HEK293 (cell line): ENCODE measurements at regions not wholly inside any gene's neighbourhood (a gene's known extent, or its start where the extent isn't known, plus 50 kb on each side); places are given as distances from the start of the nearest gene placed in this dataset.

Source experiments
- CTCF ChIP-seq: fragments of 450-650 bp; formaldehyde crosslinking; IDR thresholded peaks from 2 replicates; pipeline ENCODE4 v1.5.1; 2016; ENCODE audit warnings: missing biosample characterization, missing genetic modification characterization
- INSM2 ChIP-seq: fragments of 450-650 bp; formaldehyde crosslinking; IDR thresholded peaks from 2 replicates; pipeline ENCODE4 v1.5.1; 2016; ENCODE audit warnings: missing biosample characterization, missing genetic modification characterization
- PATZ1 ChIP-seq: fragments of 450-650 bp; formaldehyde crosslinking; IDR thresholded peaks from 2 replicates; pipeline ENCODE4 v1.5.1; 2016; ENCODE audit warnings: missing biosample characterization, missing genetic modification characterization
- ZNF660 ChIP-seq: fragments of 450-650 bp; IDR thresholded peaks from 2 replicates; pipeline ENCODE4 v1.5.1; 2018; ENCODE audit warnings: missing biosample characterization, mild to moderate bottlenecking, missing genetic modification characterization

- TF ChIP-seq ZNF660 (tag by site-specific recombination) = no peak
- TF ChIP-seq INSM2 (tag by site-specific recombination) = no peak
- TF ChIP-seq CTCF (tag by site-specific recombination) = no peak
- TF ChIP-seq PATZ1 = no peak
Observed at GRCh38 chrX:6384921-6385320, 150.0 kb downstream of the VCX3A start.
